ENCODE measurements at regions not wholly inside any gene's neighbourhood (a gene's known extent, or its start where the extent isn't known, plus 50 kb on each side); places are given as distances from the start of the nearest gene placed in this dataset.

- TF ChIP-seq CTCF (IDR thresholded peaks at IDR 0.05) (no peak), POLR2A (IDR thresholded peaks at IDR 0.05) (no peak), POLR2AphosphoS5 (IDR thresholded peaks at IDR 0.05) (no peak)
Observed at GRCh38 chr4:126710935-126711334, 921.8 kb upstream of the INTU start.
